Epithelial cell of proximal tubule (primary cell): ENCODE measurements at regions not wholly inside any gene's neighbourhood (a gene's known extent, or its start where the extent isn't known, plus 50 kb on each side); places are given as distances from the start of the nearest gene placed in this dataset.

Experiments
- DNase-seq: peaks from one replicate; pipeline ENCODE4 v3.0.0-alpha.2; 2011; ENCODE audit warnings: low read depth
- H3K4me3 ChIP-seq: 2 replicates; pipeline ENCODE4 v1.5.1; 2011; ENCODE audit warnings: low read depth, mild to moderate bottlenecking, low read length
- TF ChIP-seq, protein P1 (sequence below): conservative IDR thresholded peaks from 2 replicates; pipeline ENCODE4 v1.5.1; 2012; ENCODE audit warnings: low read depth, mild to moderate bottlenecking, low read length

DNA sequence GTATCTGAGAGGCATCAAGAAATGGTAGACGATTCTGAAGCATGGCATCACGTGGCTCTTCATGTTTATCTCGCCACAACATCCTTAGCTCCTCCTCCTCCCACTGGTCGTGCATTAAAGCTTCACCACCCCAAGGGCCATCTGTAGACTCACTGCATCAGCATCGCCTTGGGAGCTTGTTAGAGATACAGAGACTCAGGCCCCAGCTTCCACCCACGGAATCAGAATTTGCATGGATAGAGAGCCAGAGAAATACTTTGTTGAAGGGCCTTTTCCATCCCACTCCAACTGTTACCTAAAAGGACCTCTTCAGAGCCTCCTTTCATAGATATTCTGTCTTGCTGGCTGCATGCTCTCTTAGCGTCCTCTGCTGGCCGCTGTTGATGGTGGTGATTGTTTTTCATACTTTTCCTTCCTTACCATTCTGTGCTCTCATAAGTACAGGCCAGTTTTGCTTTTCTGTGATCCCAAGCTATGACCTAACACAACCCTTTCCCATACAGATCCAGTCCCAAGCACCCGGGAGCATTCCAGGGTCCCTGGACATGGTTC, 1049.4 kb upstream of the EEF2KMT start:
- no peak for DNase-seq
- H3K4me3 ChIP-seq: no peak overlapping the region
- TF ChIP-seq, protein P1, sequence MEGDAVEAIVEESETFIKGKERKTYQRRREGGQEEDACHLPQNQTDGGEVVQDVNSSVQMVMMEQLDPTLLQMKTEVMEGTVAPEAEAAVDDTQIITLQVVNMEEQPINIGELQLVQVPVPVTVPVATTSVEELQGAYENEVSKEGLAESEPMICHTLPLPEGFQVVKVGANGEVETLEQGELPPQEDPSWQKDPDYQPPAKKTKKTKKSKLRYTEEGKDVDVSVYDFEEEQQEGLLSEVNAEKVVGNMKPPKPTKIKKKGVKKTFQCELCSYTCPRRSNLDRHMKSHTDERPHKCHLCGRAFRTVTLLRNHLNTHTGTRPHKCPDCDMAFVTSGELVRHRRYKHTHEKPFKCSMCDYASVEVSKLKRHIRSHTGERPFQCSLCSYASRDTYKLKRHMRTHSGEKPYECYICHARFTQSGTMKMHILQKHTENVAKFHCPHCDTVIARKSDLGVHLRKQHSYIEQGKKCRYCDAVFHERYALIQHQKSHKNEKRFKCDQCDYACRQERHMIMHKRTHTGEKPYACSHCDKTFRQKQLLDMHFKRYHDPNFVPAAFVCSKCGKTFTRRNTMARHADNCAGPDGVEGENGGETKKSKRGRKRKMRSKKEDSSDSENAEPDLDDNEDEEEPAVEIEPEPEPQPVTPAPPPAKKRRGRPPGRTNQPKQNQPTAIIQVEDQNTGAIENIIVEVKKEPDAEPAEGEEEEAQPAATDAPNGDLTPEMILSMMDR: no peak

- TF ChIP-seq, protein P1: no peak
- no peak for DNase-seq
- H3K4me3 ChIP-seq: no peak overlapping the region
Observed at GRCh38 chr16:6146356-6146755, 1048.8 kb upstream of the EEF2KMT start.

GRCh38 chr16:6144463-6144862, 1046.9 kb upstream of the EEF2KMT start:
- TF ChIP-seq, protein P1: no peak
- DNase-seq: no peak
- no peak overlapping the region for H3K4me3 ChIP-seq

DNA sequence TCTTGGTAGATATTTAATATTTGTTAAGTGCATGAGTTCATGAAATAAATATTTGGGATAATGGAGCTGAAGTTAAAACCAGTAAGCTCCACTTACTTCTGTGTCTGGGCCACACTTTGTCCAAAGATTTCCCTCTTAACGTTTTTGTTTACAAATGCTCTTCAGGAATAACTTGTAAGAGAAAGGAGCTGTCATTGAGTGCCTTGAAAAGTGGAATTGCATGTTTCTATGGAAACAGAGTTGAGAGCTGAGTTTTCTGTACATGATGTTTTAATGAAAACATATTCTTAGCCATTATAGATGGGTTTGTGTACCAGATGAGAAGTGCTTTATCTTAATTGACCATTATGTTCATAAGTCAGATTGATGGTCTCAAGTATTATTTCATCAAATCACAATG, 1045.4 kb upstream of the EEF2KMT start:
- DNase-seq: no peak
- H3K4me3 ChIP-seq: no peak overlapping the region
- TF ChIP-seq, protein P1: no peak

DNA sequence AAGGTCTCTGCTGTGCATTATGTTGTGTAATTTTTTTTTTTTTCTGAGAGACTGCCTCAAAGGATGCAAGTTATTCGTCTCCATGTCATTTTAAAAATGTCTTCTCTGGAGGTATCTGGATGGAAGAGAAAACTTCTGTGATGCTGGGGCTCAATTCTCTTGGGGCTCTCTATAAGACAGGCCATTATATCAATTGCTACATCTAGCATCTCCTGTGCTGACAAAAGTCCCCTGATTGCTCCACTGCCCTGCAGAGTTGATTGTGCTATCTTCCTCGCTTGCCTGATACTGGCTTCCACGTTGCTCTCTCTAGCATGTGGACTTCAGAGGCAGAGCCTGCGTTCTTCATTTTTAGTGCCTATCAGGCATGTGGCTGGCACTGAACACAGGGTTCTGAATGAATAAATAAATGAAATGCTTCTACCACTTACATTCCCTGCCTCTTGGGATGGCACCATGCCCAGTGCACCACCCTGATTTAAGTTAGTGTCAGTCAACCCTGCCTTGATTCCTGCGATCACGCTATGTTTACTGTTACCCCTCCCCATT, 1035.5 kb upstream of the EEF2KMT start:
- TF ChIP-seq, protein P1: no peak
- H3K4me3 ChIP-seq: no peak overlapping the region
- no peak for DNase-seq

- TF ChIP-seq, protein P1: no peak
- no peak for DNase-seq
- H3K4me3 ChIP-seq: no peak overlapping the region
Observed at GRCh38 chr16:6132121-6132520, 1034.5 kb upstream of the EEF2KMT start.

GRCh38 chr16:6131526-6132050, 1034.0 kb upstream of the EEF2KMT start:
- DNase-seq: no peak
- TF ChIP-seq, protein P1: no peak
- H3K4me3 ChIP-seq: no peak overlapping the region
